DND-41 (cell line): ENCODE measurements at regions not wholly inside any gene's neighbourhood (a gene's known extent, or its start where the extent isn't known, plus 50 kb on each side); places are given as distances from the start of the nearest gene placed in this dataset.

Source experiments
- CTCF ChIP-seq: IDR thresholded peaks from 2 replicates; pipeline ENCODE4 v1.5.1; 2012; ENCODE audit warnings: borderline replicate concordance, low read length, moderate library complexity, mild to moderate bottlenecking; ENCODE audit not compliant: poor library complexity, severe bottlenecking; ENCODE audit errors: extremely low read depth
- EZH2 ChIP-seq: IDR thresholded peaks from 3 replicates; pipeline ENCODE4 v1.6.1; 2012; ENCODE audit warnings: borderline replicate concordance, low read depth, mild to moderate bottlenecking, moderate library complexity, low read length, inconsistent platforms; ENCODE audit not compliant: severe bottlenecking

- TF ChIP-seq CTCF (no peak), EZH2 (no peak)
Observed at GRCh38 chr2:234414596-234414995, 82.3 kb downstream of the ARL4C start.
